SKM-1 treated with dmso at 0.1 percent for 144 hours (cell line): ENCODE measurements at regions not wholly inside any gene's neighbourhood (a gene's known extent, or its start where the extent isn't known, plus 50 kb on each side); places are given as distances from the start of the nearest gene placed in this dataset.
A peak's percentile ranks its signal among the peaks of the same experiment; 100 is the strongest.

ENCODE experiments used
- DNase-seq: peaks from one replicate; lab custom pipeline; 2025; ENCODE audit not compliant: unreplicated experiment; lab: John Stamatoyannopoulos, UW

DNA sequence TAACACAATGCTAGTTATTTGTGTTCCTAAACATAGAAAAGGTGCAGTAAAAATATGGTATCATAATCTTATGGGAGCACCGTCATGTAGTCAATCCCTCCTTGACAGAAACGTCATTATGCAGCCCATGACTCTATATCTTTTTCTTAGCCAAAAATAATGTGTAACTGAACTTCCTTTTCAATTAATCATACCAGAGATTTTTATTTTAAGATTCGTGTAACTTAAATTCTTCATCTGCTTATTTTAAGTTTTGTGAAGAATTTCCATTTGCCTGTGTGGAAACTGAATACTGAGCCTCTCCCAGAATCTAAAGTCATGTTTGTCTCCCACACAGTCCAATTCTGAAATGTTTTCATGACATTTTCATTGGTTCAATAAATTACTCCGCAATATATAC lies 699.1 kb downstream of the KCNA4 start:
- DNase-seq = no peak

GRCh38 chr11:29315275-29315674 lies 701.6 kb downstream of the KCNA4 start:
- DNase-seq = no peak

GRCh38 chr11:29314211-29314610 lies 702.6 kb downstream of the KCNA4 start:
- no peak for DNase-seq

DNA sequence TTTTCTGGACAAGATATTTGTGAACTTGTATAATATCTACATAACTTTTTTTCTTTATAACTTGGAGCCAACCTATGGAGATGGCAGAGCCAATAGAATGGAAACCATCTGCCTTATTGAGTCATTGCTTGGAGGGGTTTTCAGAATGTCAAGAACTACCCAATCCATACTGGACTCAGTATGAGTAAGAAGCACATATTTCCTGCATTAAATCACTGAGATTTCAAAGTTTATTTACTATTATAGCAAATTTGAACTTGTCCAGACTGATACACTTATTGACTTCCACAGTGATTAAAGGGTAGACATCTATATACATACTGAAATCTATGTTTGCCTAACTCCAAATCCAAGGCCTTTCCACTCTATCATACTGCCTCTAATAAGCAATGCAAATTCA lies 704.0 kb downstream of the KCNA4 start:
- DNase-seq = no peak

- DNase-seq = no peak
Observed at GRCh38 chr11:29310725-29311342, 706.0 kb downstream of the KCNA4 start.

- no peak for DNase-seq
Observed at GRCh38 chr11:29309992-29310391, 706.8 kb downstream of the KCNA4 start.

DNA sequence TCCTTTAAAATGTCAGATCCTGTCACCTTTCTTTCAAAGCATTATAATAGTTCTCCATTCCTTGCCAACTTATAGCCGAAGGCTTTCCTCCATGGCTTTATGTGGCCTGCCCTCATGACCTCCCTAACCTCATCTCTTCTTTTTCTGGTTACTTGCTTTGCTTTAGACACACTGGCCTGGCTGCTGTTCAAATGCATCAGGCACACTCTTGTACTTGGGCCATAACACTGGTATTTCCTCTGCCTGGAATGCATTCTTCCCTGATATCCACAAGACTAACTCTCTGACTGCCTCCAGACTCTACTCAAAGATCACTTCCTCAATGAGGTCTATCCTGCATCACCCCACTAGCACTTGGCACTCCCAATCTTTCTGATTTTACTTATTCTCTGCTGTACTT lies 710.3 kb downstream of the KCNA4 start:
- no peak for DNase-seq

DNA sequence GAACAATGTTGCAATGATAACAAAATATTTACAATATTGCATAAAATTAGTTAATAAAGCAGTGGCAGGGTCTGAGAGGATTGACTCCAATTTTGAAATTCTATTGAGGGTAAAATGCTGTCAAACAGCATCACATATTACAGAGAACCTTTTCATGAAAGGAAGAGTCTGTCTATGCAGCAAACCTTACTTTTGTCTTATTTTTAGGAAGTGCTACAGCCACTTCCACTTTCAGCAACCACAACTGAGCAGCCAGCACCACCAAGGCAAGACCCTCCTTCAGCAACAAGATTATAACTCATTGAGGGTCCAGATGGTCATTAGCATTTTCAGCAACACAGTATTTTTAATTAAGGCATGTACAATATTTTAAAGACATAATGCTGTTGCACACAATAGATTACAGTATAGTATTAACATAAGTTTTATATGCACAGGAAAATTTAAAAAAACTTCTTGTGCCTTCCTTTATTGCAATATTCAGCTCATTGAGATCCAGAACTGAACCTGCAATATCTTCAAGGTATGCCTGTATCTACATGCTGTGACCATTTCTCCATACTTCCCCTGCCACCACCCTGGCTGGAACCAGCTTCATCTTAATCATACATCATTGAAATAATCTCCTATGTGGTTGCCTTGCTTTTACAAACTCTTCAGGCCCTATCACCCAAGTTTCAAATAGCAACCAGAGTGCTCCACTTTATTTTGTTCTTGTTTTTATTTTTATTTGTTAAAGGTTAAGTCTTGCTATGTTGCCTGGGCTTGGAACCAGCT lies 711.2 kb downstream of the KCNA4 start:
- DNase-seq = peak; percentile 21

DNA sequence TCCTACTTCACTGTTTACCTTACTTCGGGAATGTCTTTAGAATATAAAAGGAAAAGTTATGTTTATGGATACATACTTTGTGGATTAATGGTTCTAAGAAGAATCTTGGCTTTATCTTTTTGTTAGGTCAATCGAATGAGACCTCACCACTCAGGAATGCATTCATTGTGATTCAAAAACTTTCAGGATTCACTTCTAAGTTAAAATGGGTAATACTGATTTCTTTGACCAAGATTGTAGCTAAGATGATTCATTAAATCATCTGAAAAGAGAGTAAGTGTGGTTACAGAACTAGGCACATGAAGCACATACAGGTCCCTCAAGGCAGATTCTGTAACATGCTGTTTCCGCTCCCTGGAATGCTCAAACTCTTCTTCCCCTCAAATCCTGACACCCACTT lies 716.4 kb downstream of the KCNA4 start:
- DNase-seq = no peak

DNA sequence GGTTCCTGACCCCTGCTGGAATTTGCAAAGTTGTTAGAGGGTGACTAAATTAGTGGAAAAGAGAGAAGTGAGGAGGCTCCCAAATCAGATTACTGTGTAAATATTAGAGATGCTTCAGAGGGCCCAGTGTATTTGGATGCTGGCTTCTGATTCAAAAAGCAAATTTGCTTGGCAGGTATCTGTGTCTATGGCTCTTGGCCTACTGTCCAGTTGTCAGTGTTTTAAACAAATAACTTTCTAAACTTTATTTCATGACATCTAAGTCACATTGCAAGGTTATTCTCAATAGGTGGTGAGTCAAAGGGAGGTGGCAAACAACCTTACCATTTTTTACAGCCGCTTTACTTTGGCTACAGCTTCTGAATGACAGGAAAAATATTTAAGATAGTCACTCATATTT lies 720.1 kb downstream of the KCNA4 start:
- no peak for DNase-seq

DNA sequence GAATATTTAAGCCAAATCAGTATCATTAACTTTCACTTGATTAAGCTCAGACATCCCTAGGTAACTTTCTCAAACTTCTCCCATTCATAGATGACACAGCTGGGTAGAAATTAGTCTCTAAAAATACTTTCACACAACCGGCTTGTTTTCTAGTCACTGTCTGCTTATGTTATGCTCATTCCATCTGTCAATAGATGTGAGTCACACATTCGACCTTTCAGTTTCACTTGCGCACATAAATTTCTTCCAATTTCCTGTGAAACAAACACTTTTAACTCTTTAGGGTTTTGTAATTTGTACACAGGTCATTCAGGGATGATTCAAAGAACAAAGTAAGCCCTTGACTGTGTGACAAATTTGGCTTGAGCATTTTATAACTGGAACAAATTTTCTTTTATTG lies 723.0 kb downstream of the KCNA4 start:
- no peak for DNase-seq

DNA sequence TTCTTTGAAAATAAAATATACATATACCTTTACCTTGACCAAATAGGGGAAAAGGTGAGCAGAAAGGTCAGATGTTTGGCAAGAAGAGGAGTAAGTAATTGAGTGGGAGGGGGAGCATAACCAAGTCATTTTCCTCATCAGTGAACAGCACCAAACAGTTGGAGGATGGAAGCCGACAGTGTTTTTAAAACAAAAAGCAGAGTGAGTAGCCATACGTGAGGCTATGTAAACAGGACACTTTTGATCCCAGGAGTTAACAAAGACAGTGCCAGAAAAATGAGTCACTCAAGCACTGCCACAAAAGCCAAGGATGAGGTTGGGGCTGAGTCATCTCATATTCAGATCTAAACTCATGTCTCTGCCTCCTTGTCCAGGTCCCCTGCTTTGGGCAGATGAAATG lies 734.7 kb downstream of the KCNA4 start:
- DNase-seq = no peak

DNA sequence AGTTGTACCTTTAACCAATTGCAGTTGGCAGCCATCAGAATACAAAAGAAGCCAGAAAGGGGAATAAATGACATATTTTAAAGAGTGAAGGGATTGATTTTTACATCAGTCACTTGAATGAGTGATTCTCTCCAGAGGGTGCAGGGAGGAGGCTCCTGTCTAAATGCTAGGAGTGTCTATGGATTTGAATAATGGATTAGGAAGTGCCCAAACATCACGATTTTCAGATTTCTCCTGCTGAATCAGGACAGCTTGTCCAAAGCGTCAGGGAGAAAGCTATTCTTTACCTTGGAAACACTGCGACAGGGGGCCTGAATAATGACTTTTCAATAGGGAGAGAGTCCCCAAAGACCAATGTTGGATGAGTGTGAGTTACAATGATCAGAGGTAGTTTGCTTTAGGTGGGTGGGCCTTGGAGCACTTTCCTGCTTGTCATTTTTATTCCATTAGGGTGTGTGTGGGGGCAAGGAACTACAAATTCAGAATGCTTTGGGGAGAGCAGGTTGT lies 735.5 kb downstream of the KCNA4 start:
- DNase-seq = no peak

DNA sequence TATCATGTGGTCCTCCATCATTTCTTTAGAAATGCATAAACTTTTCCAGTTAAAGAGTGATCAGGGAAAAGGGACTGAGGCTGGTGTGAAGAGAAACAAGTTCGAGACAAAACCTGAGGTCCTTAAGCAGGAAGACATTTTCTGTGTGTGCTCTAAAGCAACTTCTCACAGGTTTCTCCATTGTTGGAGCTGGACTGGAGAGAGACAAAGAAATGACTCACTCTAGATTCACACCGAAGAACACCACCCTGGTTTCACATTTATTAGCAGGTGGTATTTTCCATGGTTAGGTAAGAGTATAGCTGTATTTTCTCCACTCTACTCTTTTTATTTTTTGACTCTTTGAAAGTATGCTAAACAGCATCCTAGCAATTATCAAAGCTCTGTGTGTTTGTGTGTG lies 736.4 kb downstream of the KCNA4 start:
- no peak for DNase-seq

- no peak for DNase-seq
Observed at GRCh38 chr11:29279716-29280115, 737.1 kb downstream of the KCNA4 start.

DNA sequence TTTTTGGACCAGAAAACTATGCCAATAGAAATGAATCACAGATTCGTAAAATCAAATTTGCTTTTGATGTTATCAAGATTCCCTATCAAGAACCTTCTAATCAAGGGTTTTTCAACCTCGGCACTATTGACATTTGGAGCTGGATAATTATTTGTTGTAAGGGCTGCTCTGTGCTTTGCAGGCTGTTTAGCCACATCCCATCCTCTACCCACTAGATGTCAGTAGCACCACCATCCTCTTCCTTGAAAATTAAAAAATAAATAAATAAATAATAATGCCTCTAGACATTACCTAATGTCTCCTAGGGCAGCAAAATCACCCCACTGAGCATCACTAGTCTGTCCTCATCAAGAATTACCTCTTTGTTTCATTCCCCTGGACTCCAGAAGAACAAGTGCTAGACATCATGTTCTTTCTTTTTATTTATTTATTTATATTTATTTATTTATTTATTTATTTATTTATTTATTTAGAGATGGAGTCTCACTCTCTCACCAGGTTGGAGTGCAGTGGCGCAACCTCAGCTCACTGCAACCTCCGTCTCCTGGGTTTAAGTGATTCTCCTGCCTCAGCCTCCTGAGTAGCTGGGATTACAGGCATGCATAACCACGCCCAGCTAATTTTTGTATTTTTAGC lies 744.7 kb downstream of the KCNA4 start:
- no peak for DNase-seq

- no peak for DNase-seq
Observed at GRCh38 chr11:29271616-29272015, 745.2 kb downstream of the KCNA4 start.

DNA sequence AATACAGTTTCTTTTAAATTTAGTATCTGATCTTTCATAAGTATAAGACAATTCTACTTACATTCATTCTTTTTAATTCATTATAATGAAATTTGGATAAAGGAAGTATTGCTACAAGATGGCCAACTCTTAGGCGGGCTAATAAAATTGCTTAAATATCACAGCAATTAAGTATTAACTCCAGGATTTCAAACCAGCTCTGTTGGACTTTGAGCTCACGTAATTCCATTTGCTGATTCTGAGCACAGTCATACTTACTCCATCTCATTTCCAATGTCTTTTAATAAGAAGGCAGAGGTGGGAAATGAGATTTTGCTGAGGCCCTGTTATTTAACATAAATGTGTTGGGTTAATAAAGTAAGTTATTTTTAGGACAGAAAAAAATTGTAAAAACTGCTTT lies 748.1 kb downstream of the KCNA4 start:
- DNase-seq = no peak

DNA sequence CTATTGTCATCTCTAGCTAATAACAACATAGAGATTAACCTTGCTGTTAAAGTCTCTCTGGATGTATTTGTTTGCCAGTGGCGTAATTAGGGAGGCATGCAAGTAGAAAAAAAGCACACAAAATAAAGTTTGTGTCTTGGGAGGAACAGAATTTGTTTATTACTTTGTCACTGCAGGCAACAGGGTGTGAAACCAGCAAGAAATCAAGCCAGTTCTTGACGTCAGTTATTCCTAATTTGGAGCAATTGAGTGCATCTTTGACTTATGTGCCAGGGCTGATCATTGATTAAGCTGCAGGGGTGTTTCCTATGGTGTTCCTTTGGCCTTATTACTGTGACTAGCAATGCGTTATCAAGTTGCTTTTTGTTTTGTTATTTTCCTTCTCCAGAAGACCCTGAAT lies 751.0 kb downstream of the KCNA4 start:
- DNase-seq = no peak

DNA sequence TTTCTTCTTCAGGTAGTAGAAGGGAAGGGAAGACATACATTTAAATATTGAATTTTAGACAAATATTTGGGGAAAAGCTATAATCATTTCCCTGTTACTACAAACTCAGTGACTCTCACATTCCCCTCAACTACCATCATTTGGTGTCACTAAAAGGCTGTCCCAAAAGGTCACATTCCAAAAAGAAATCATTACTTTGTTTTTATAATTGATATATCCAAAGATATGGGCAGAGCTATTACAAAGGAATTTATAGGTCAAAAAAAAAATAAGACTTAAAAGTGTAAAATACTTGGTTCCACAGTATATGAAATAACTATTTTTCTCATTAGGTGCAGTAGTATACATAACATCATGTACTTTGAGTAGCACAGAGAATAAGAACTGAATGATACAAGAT lies 751.4 kb downstream of the KCNA4 start:
- no peak for DNase-seq

DNA sequence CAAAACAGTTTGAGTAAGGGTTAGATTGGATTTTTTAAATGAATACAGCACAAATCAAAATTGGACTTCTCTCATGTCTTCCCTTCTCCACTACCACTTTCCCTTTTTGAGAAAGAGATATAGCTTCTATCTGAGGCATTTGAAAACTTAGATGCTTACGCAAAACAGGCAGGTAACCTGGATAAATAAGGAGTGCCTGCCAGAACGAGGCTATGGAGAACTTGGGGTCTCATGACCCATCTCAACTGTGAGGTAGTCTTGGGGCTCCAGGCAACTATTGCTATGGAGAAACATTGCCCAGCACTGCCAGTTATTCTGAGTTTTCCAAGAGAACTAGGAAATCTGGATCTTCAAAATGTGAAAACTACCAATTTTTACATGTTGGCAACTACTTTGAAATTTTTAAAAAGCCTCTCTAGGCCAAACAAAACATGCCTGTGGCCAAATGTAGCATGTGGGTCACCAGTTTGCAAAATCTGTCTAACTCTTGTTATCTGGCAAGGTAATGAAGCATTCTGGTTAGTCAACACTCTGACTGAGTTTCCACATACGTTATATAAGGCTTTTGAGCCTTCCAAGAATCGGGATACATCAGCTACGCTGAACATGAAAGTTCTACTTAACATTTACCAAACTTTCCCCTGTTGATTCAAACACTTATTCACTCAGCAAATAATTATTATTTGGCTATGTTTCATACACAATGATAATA lies 752.7 kb downstream of the KCNA4 start:
- no peak for DNase-seq

DNA sequence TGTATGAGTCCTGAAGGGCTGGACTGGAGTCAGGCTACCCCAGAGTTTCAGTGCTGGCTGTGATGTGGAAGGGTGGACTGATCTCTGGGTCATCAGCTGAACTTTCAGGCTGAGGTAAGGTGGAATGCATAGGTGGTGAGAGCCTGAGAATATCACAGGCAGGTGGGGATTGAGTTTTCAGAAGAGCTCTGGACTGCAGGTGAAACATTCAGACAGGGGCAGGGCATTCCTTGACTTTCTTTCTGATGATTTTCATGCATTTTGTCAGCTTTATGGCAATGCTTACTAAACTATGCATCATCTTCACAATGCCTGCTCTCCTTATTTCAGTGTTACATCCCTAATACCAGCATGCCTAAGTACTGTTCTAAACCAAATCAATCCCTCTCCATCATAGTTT lies 755.0 kb downstream of the KCNA4 start:
- no peak for DNase-seq
